ENCODE measurements at regions not wholly inside any gene's neighbourhood (a gene's known extent, or its start where the extent isn't known, plus 50 kb on each side); places are given as distances from the start of the nearest gene placed in this dataset.

GRCh38 chr10:16381083-16381482 is 55.7 kb upstream of the PTER start:
- Histone ChIP-seq H4K20me1 (ENCODE audit: control insufficient read depth, insufficient read depth) (no peaks in the 10 kb centered on the region), H3K9me3 (replicated peaks; ENCODE audit: control insufficient read depth, insufficient read depth, low read length) (no peaks in the 10 kb centered on the region), H3K4me3 (no peak overlapping the region), H3K9ac (ENCODE audit: control insufficient read depth, insufficient read depth, low read length) (no peak overlapping the region), H3K27me3 (replicated peaks in 1 of 2; ENCODE audit: control insufficient read depth in 2 of 2, insufficient read depth in 2 of 2, low read length in 1 of 2) (no peaks in the 10 kb centered on the region), H3K4me1 (ENCODE audit: control insufficient read depth, insufficient read depth, low read length) (no peaks in the 10 kb centered on the region), H3K36me3 (ENCODE audit: control insufficient read depth in 2 of 2, insufficient read depth in 2 of 2, low read length in 1 of 2) (no peaks in the 10 kb centered on the region), H3K79me2 (ENCODE audit: control insufficient read depth, insufficient read depth, low read length) (no peaks in the 10 kb centered on the region), H2AFZ (ENCODE audit: control insufficient read depth, low read depth, low read length) (no peak overlapping the region), H3K4me2 (ENCODE audit: control insufficient read depth, insufficient read depth) (no peak overlapping the region), H3K27ac (ENCODE audit: control insufficient read depth, insufficient read depth) (no peak overlapping the region)
- ChIA-PET CTCF (no interaction called here), RAD21 (ENCODE audit: unreplicated experiment) (no interaction called here), POLR2A (no interaction called here), SMC1A (ENCODE audit: uncharacterized antibody, unreplicated experiment) (no interaction called here)
- WGBS (ENCODE audit: insufficient coverage, insufficient replicate concordance, low lambda C conversion rate, missing lambda C conversion rate) = 30% methylated on average over 3 of the region's 3 CpGs
- no peak for TF ChIP-seq SIN3A (IDR thresholded peaks at IDR 0.05; ENCODE audit: low read depth, low read length)
- TF ChIP-seq ZNF24 (IDR thresholded peaks at IDR 0.05) = no peak
- 0 out of 2 replicates have a peak, but pooled peaks have one; percentile 19 for TF ChIP-seq NR2F1 (conservative IDR thresholded peaks at IDR 0.05)
- 0 out of 2 replicates have a peak, but pooled peaks have one; percentile 21 for TF ChIP-seq PKNOX1 (IDR thresholded peaks at IDR 0.05)
- TF ChIP-seq RUNX3 (IDR thresholded peaks at IDR 0.05; ENCODE audit: low read length) = no peak
- TF ChIP-seq ATF3 (IDR thresholded peaks at IDR 0.05; ENCODE audit: borderline replicate concordance, extremely low read depth, low read depth, low read length) = no peak
- no TSS peak for BruUV-seq (replicated peaks)
- DNase-seq (ENCODE audit: low read depth, low spot score) (peak; percentile 17), FAIRE-seq (no peak), ATAC-seq (peak; percentile 89)
- intact Hi-C loops (cut with micrococcal nuclease; ENCODE audit: unreplicated experiment) (no loop called here), in situ Hi-C loops (cut with MboI) (no loop called here)

- no peaks in the 10 kb centered on the region for H3K27me3 ChIP-seq (replicated peaks in 1 of 2; ENCODE audit: control insufficient read depth in 2 of 2, insufficient read depth in 2 of 2, low read length in 1 of 2)
- ChIA-PET RAD21 (ENCODE audit: unreplicated experiment) (no interaction called here), CTCF (no interaction called here), SMC1A (ENCODE audit: uncharacterized antibody, unreplicated experiment) (no interaction called here), POLR2A (no interaction called here)
- no peaks in the 10 kb centered on the region for H3K36me3 ChIP-seq (ENCODE audit: control insufficient read depth in 2 of 2, insufficient read depth in 2 of 2, low read length in 1 of 2)
- DNase-seq (ENCODE audit: low read depth, low spot score) = no peak
- no peak overlapping the region for H2AFZ ChIP-seq (ENCODE audit: control insufficient read depth, low read depth, low read length)
- no peaks in the 10 kb centered on the region for H3K79me2 ChIP-seq (ENCODE audit: control insufficient read depth, insufficient read depth, low read length)
- no peak overlapping the region for H3K4me2 ChIP-seq (ENCODE audit: control insufficient read depth, insufficient read depth)
- H4K20me1 ChIP-seq (ENCODE audit: control insufficient read depth, insufficient read depth) = no peaks in the 10 kb centered on the region
- TF ChIP-seq RFX5 (IDR thresholded peaks at IDR 0.05; ENCODE audit: low read depth, low read length) = no peak
- TF ChIP-seq CBX3 (IDR thresholded peaks at IDR 0.05; ENCODE audit: borderline replicate concordance, low read depth) = no peak
- no peak for TF ChIP-seq NKRF (conservative IDR thresholded peaks at IDR 0.05)
- TF ChIP-seq PAX8 (IDR thresholded peaks at IDR 0.05) = no peak
- no peak for TF ChIP-seq FOXK2 (IDR thresholded peaks at IDR 0.05)
- TF ChIP-seq NFYB (IDR thresholded peaks at IDR 0.05; ENCODE audit: insufficient read depth, low read depth, low read length) = no peak
- no peak for TF ChIP-seq CHD4 (IDR thresholded peaks at IDR 0.05)
- no peak for TF ChIP-seq YBX1 (IDR thresholded peaks at IDR 0.05)
- no peak for TF ChIP-seq HDAC2 (IDR thresholded peaks at IDR 0.05)
- no peak for TF ChIP-seq BHLHE40 (IDR thresholded peaks at IDR 0.05; ENCODE audit: borderline replicate concordance in 1 of 2, low read depth in 2 of 2, low read length in 1 of 2)
- no peak for TF ChIP-seq CEBPB (IDR thresholded peaks at IDR 0.05; ENCODE audit: borderline replicate concordance in 1 of 2, low read depth in 2 of 2, low read length in 2 of 2)
- TF ChIP-seq JUND (IDR thresholded peaks at IDR 0.05; ENCODE audit: low read depth, low read length) = no peak
- FAIRE-seq = no peak
- WGBS (ENCODE audit: insufficient coverage, insufficient replicate concordance, low lambda C conversion rate, missing lambda C conversion rate) = 39% methylated on average over 12 of the region's 12 CpGs
- no TSS peak for BruUV-seq (replicated peaks)
- H3K4me1 ChIP-seq (ENCODE audit: control insufficient read depth, insufficient read depth, low read length) = no peaks in the 10 kb centered on the region
- no peak for ATAC-seq
- no peaks in the 10 kb centered on the region for H3K9me3 ChIP-seq (replicated peaks; ENCODE audit: control insufficient read depth, insufficient read depth, low read length)
- no peak overlapping the region for H3K9ac ChIP-seq (ENCODE audit: control insufficient read depth, insufficient read depth, low read length)
- intact Hi-C loops (cut with micrococcal nuclease; ENCODE audit: unreplicated experiment) (no loop called here), in situ Hi-C loops (cut with MboI) (no loop called here)
- no peak overlapping the region for H3K27ac ChIP-seq (ENCODE audit: control insufficient read depth, insufficient read depth)
- H3K4me3 ChIP-seq = no peak overlapping the region
Measured at GRCh38 chr10:16384021-16384420, 52.8 kb upstream of the PTER start.

Data from GM12878 (cell line).